ENCODE measurements at regions not wholly inside any gene's neighbourhood (a gene's known extent, or its start where the extent isn't known, plus 50 kb on each side); places are given as distances from the start of the nearest gene placed in this dataset.

DNA sequence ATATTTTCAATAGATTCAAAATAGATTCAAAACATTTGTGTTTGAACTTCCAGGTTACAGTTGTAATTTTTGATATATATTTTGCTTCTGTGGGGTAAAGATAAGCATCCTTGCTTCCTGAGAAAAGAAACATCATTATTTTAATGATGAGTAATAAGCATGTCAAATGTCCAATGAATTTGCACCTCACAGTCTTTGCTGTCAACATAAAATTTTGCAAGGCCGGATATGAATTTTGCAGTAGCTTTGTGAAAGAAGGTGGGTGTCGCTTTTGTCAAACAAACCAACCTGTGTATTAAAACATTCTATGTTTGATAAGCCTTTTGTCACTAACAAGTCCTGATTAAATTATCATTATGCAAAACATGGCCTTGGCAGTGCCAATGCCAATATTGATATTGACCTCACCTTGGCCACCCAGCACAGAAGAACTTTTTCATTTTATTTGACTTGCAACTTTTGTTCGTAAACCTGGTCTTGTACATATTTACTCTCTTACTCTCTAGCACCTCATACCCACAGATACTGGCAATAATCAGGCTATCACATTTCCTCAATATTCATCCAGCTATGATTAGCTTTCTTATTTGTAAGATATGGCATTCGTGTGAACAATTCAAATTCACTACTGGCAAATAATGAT is 645.0 kb upstream of the KLF4 start:
- peaks cover 0 to 2% (median 0%) of the 10 kb centered on the region in 7 donors for H3K9me3 Mint-ChIP-seq
- peaks cover 11% of the 10 kb centered on the region for H3K4me1 Mint-ChIP-seq
- TF ChIP-seq, protein P1, sequence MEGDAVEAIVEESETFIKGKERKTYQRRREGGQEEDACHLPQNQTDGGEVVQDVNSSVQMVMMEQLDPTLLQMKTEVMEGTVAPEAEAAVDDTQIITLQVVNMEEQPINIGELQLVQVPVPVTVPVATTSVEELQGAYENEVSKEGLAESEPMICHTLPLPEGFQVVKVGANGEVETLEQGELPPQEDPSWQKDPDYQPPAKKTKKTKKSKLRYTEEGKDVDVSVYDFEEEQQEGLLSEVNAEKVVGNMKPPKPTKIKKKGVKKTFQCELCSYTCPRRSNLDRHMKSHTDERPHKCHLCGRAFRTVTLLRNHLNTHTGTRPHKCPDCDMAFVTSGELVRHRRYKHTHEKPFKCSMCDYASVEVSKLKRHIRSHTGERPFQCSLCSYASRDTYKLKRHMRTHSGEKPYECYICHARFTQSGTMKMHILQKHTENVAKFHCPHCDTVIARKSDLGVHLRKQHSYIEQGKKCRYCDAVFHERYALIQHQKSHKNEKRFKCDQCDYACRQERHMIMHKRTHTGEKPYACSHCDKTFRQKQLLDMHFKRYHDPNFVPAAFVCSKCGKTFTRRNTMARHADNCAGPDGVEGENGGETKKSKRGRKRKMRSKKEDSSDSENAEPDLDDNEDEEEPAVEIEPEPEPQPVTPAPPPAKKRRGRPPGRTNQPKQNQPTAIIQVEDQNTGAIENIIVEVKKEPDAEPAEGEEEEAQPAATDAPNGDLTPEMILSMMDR (IDR thresholded peaks at IDR 0.05), result no peak
- DNase-seq, result peak in 2 of 3 donors; percentile 11 to 23
- Histone ChIP-seq H3K36me3 (replicated peaks in 1 of 2; ENCODE audit: control insufficient read depth in 1 of 2, insufficient read depth in 2 of 2, low read length in 2 of 2) (no peaks in the 10 kb centered on the region), H3K27ac (ENCODE audit: low read depth in 1 of 2, low read length in 2 of 2) (peak overlapping the region in 1 of 2 donors; percentile 37), H3K4me3 (replicated peaks in 1 of 3; ENCODE audit: low read depth in 2 of 3, low read length in 3 of 3) (no peak overlapping the region), H3K4me2 (replicated peaks; ENCODE audit: extremely low read depth, low read length, poor library complexity, severe bottlenecking) (no peak overlapping the region), H3K27me3 (ENCODE audit: control insufficient read depth in 2 of 2, insufficient read depth in 2 of 2, low read length in 2 of 2) (no peaks in the 10 kb centered on the region), H2AFZ (ENCODE audit: insufficient read depth, low read depth, low read length, poor library complexity, severe bottlenecking) (no peak overlapping the region), H3K4me1 (ENCODE audit: control insufficient read depth in 1 of 2, insufficient read depth in 2 of 2, low read length in 2 of 2) (peaks cover 4 to 12% of the 10 kb centered on the region in 2 donors), H3K9me3 (replicated peaks in 1 of 2; ENCODE audit: control insufficient read depth in 1 of 2, insufficient read depth in 1 of 2, low read length in 2 of 2) (no peaks in the 10 kb centered on the region), H4K20me1 (ENCODE audit: insufficient read depth, low read length) (no peaks in the 10 kb centered on the region), H3K9ac (ENCODE audit: insufficient read depth, low read length, poor library complexity, severe bottlenecking) (no peak overlapping the region), H3K79me2 (ENCODE audit: insufficient read depth, low read length) (no peaks in the 10 kb centered on the region)
- no peak overlapping the region for H3K4me3 Mint-ChIP-seq
- peak overlapping the region in 3 of 7 donors; percentile 30 to 66 (median 44) for H3K27ac Mint-ChIP-seq
- no peaks in the 10 kb centered on the region for H3K36me3 Mint-ChIP-seq
- WGBS (ENCODE audit: insufficient coverage), result no CpG with 5 or more reads among the region's 4 CpGs
- intact Hi-C loops (cut with micrococcal nuclease), result no loop called here
- peaks cover 0 to 2% (median 0%) of the 10 kb centered on the region in 3 donors for H3K27me3 Mint-ChIP-seq (ENCODE audit: low read depth in 3 of 3)

GRCh38 chr9:108133680-108134079 is 644.1 kb upstream of the KLF4 start:
- Mint-ChIP-seq H3K36me3 (no peaks in the 10 kb centered on the region), H3K27ac (no peak overlapping the region), H3K9me3 (peaks cover 0 to 2% (median 0%) of the 10 kb centered on the region in 7 donors), H3K4me1 (peaks cover 11% of the 10 kb centered on the region), H3K27me3 (ENCODE audit: low read depth in 3 of 3) (peaks cover 0 to 2% (median 0%) of the 10 kb centered on the region in 3 donors), H3K4me3 (no peak overlapping the region)
- no peak overlapping the region for H2AFZ ChIP-seq (ENCODE audit: insufficient read depth, low read depth, low read length, poor library complexity, severe bottlenecking)
- intact Hi-C loops (cut with micrococcal nuclease), result no loop called here
- H3K9me3 ChIP-seq (replicated peaks in 1 of 2; ENCODE audit: control insufficient read depth in 1 of 2, insufficient read depth in 1 of 2, low read length in 2 of 2), result no peaks in the 10 kb centered on the region
- H3K4me3 ChIP-seq (replicated peaks in 1 of 3; ENCODE audit: low read depth in 2 of 3, low read length in 3 of 3), result no peak overlapping the region
- WGBS (ENCODE audit: insufficient coverage), result no CpG with 5 or more reads among the region's 3 CpGs
- no peak for DNase-seq
- H3K4me2 ChIP-seq (replicated peaks; ENCODE audit: extremely low read depth, low read length, poor library complexity, severe bottlenecking), result no peak overlapping the region
- H3K9ac ChIP-seq (ENCODE audit: insufficient read depth, low read length, poor library complexity, severe bottlenecking), result no peak overlapping the region
- H3K27ac ChIP-seq (ENCODE audit: low read depth in 1 of 2, low read length in 2 of 2), result no peak overlapping the region
- no peaks in the 10 kb centered on the region for H3K27me3 ChIP-seq (ENCODE audit: control insufficient read depth in 2 of 2, insufficient read depth in 2 of 2, low read length in 2 of 2)
- H3K4me1 ChIP-seq (ENCODE audit: control insufficient read depth in 1 of 2, insufficient read depth in 2 of 2, low read length in 2 of 2), result peaks cover 4 to 12% of the 10 kb centered on the region in 2 donors
- no peaks in the 10 kb centered on the region for H3K36me3 ChIP-seq (replicated peaks in 1 of 2; ENCODE audit: control insufficient read depth in 1 of 2, insufficient read depth in 2 of 2, low read length in 2 of 2)
- TF ChIP-seq, protein P1 (IDR thresholded peaks at IDR 0.05), result no peak
- no peaks in the 10 kb centered on the region for H4K20me1 ChIP-seq (ENCODE audit: insufficient read depth, low read length)
- H3K79me2 ChIP-seq (ENCODE audit: insufficient read depth, low read length), result no peaks in the 10 kb centered on the region

Data from CD14-positive monocyte (primary cell).